NB4 (cell line): ENCODE measurements at regions not wholly inside any gene's neighbourhood (a gene's known extent, or its start where the extent isn't known, plus 50 kb on each side); places are given as distances from the start of the nearest gene placed in this dataset.
"Not testable (repeated sequence)": the region's sequence is repeated elsewhere in the genome, so short reads cannot be mapped to it uniquely, and the experiment has no call there.

Source experiments
- DNase-seq: peaks from one replicate; pipeline ENCODE4 v3.0.0; 2010; ENCODE audit warnings: low read depth
- H3K4me3 ChIP-seq: one replicate; pipeline ENCODE4 v1.5.1; 2011; ENCODE audit warnings: mild to moderate bottlenecking, low read depth, low read length, moderate library complexity
- MAX ChIP-seq: IDR thresholded peaks from 2 replicates; pipeline ENCODE4 v1.6.1; 2011; ENCODE audit warnings: low read depth, low read length
- MYC ChIP-seq: IDR thresholded peaks from 2 replicates; pipeline ENCODE4 v1.6.1; 2011; ENCODE audit warnings: low read depth, low read length
- POLR2A ChIP-seq: IDR thresholded peaks from 2 replicates; pipeline ENCODE4 v1.6.1; 2011; ENCODE audit warnings: mild to moderate bottlenecking; ENCODE audit not compliant: insufficient read length; ENCODE audit errors: extremely low read depth
- TF ChIP-seq, protein P1 (sequence below): IDR thresholded peaks from one replicate; pipeline ENCODE4 v1.5.1; 2012; ENCODE audit warnings: low read depth, low read length

DNA sequence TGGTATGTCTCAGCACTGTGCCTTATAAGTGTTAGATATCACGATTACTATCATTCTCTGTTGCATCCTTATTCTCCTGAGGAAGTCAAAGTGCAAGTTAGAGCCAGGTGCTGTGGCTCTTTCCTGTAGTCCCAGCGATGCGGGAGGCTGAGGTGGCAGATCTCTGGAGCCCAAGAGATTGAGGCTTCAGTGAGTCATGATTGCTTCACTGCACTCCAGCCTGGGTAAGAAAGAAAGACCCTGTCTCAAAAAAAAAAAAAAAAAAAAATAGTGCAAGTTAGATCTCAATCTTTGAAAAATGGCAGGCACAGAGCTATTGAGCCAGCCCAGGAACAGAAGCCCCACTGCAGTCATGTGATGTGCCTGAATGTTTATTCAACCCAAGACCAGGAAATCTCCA, 147.8 kb upstream of the POGK start:
- TF ChIP-seq, protein P1, sequence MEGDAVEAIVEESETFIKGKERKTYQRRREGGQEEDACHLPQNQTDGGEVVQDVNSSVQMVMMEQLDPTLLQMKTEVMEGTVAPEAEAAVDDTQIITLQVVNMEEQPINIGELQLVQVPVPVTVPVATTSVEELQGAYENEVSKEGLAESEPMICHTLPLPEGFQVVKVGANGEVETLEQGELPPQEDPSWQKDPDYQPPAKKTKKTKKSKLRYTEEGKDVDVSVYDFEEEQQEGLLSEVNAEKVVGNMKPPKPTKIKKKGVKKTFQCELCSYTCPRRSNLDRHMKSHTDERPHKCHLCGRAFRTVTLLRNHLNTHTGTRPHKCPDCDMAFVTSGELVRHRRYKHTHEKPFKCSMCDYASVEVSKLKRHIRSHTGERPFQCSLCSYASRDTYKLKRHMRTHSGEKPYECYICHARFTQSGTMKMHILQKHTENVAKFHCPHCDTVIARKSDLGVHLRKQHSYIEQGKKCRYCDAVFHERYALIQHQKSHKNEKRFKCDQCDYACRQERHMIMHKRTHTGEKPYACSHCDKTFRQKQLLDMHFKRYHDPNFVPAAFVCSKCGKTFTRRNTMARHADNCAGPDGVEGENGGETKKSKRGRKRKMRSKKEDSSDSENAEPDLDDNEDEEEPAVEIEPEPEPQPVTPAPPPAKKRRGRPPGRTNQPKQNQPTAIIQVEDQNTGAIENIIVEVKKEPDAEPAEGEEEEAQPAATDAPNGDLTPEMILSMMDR: no peak
- no peak for TF ChIP-seq MYC
- TF ChIP-seq POLR2A: no peak
- TF ChIP-seq MAX: no peak
- DNase-seq: peak; percentile 4
- no peak overlapping the region for H3K4me3 ChIP-seq

DNA sequence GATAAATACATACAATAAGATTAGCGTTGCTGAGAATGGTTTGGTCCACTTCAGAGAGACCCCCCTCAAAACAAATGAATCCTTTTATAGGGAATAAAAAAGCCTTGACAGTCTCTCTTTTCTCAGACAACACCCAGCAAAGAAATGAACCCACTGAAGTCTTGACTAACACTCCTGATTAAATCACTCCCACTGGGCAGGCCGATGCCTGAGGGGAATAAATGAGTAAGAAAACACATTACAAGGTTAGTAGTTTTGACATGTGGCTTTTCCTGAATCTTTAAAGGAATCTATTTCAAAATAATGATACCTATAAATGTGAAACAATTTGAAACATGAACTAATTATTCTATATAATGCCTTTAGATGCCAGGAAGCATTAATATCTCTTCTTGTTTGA, 146.9 kb upstream of the POGK start:
- no peak for TF ChIP-seq POLR2A
- no peak for TF ChIP-seq MAX
- no peak for TF ChIP-seq MYC
- TF ChIP-seq, protein P1: no peak
- no peak overlapping the region for H3K4me3 ChIP-seq
- no peak for DNase-seq

- TF ChIP-seq MYC: no peak
- no peak for TF ChIP-seq MAX
- no peak for TF ChIP-seq POLR2A
- TF ChIP-seq, protein P1: no peak
- H3K4me3 ChIP-seq: no peak overlapping the region
- DNase-seq: no peak
Observed at GRCh38 chr1:166693158-166693557, 146.1 kb upstream of the POGK start.

DNA sequence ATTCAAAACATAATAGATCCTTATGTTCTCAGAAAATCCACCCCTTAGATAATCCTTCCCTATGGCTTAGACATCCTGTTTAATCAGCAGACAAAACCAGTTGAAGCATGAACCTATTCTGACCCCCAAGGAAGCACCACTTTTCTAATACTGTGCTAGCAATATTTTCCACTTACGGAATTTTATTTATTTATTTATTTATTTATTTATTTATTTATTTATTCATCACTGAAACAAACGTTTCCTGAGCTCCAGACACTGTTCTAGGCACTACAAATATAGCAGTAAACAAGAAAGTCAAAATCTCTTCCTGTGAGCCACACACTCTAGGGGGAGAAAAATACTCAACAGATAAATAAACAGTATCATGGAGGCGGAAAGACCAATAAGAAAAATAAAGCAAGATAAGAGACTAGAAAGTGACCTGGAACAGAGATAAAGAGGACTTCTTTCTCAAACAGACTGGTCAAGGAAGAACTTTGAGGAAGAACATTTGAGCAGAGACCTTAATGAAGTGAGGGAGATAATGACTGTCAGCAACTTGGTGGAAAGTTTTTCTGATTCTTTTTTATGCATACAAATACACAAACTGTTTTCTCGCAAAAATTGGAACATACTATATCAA, 145.5 kb upstream of the POGK start:
- TF ChIP-seq, protein P1: no peak
- TF ChIP-seq MYC (no peak), POLR2A (no peak), MAX (no peak)
- DNase-seq: no peak
- no peak overlapping the region for H3K4me3 ChIP-seq

GRCh38 chr1:166695115-166695514, 144.2 kb upstream of the POGK start:
- DNase-seq: no peak
- TF ChIP-seq MYC: no peak
- TF ChIP-seq, protein P1: no peak
- TF ChIP-seq MAX: no peak
- TF ChIP-seq POLR2A: no peak
- no peak overlapping the region for H3K4me3 ChIP-seq

GRCh38 chr1:166695834-166696233, 143.4 kb upstream of the POGK start:
- not testable (repeated sequence) for H3K4me3 ChIP-seq, DNase-seq
